Calu3 (cell line): ENCODE measurements at regions not wholly inside any gene's neighbourhood (a gene's known extent, or its start where the extent isn't known, plus 50 kb on each side); places are given as distances from the start of the nearest gene placed in this dataset.

Source experiments
- BruUV-seq: library from RNA; stranded (reverse); fragments of 400-500 nt; replicated peaks from 2 replicates; lab custom pipeline; 2021; lab: Mats Ljungman, UMichigan
- CTCF ChIA-PET: fragments of 300-600 bp; sonication (Branson Sonifier 250); formaldehyde crosslinking; loops from one replicate; lab custom pipeline; 2022; ENCODE audit warnings: antibody characterized with exemption; lab: Charles Lee
- DNase-seq: peaks from one replicate; pipeline ENCODE4 v3.0.0; 2022
- H3K27ac Mint-ChIP-seq: one replicate; pipeline ENCODE4 v1.8.0; 2022; ENCODE audit warnings: mixed read lengths; ENCODE audit not compliant: unreplicated experiment
- H3K27me3 Mint-ChIP-seq: one replicate; pipeline ENCODE4 v1.8.0; 2022; ENCODE audit warnings: mixed read lengths; ENCODE audit not compliant: unreplicated experiment
- H3K36me3 Mint-ChIP-seq: one replicate; pipeline ENCODE4 v1.8.0; 2022; ENCODE audit warnings: mild to moderate bottlenecking, moderate library complexity, mixed read lengths; ENCODE audit not compliant: insufficient read depth, unreplicated experiment
- H3K4me1 Mint-ChIP-seq: one replicate; pipeline ENCODE4 v1.8.0; 2022; ENCODE audit warnings: mild to moderate bottlenecking, low read depth, mixed read lengths; ENCODE audit not compliant: unreplicated experiment
- H3K4me3 Mint-ChIP-seq: one replicate; pipeline ENCODE4 v1.8.0; 2022; ENCODE audit warnings: mild to moderate bottlenecking, low read depth, moderate library complexity, mixed read lengths; ENCODE audit not compliant: unreplicated experiment
- H3K9me3 Mint-ChIP-seq: one replicate; pipeline ENCODE4 v1.8.0; 2022; ENCODE audit warnings: low read depth, mixed read lengths; ENCODE audit not compliant: unreplicated experiment
- intact Hi-C: fragments of 100-400 bp; cut with micrococcal nuclease; formaldehyde crosslinking; loops from one replicate; pipeline ENCODE4 v1.10.0; 2022; ENCODE audit not compliant: unreplicated experiment
- TF ChIP-seq, protein P1 (sequence below): fragments of 200-600 bp; IDR thresholded peaks from one replicate; pipeline ENCODE4 v1.8.0; 2022; ENCODE audit warnings: antibody characterized with exemption; ENCODE audit not compliant: unreplicated experiment

DNA sequence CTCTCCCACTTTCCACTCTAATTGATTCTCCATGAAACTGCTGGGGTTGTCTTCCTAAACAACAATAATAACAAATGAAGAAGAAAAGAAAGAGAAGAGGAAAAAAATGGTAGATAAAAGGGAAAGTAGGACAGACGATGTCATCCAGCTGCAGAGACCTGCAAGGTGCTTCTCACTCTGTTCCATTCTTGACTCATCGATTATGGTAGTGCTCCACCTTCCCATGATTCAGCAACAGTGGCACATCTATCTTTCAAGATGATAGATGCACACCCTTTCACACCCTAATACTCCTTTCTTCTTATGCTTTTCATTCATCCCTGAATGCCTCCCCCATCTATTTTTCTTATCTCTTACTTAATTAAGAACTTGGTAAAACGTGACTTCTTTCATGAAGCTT is 610.2 kb downstream of the NR4A2 start:
- H3K4me1 Mint-ChIP-seq, result no peaks in the 10 kb centered on the region
- H3K36me3 Mint-ChIP-seq, result no peaks in the 10 kb centered on the region
- H3K27me3 Mint-ChIP-seq, result no peaks in the 10 kb centered on the region
- H3K4me3 Mint-ChIP-seq, result no peak overlapping the region
- BruUV-seq, result no TSS peak
- CTCF ChIA-PET, result interaction anchor here (0.6 to 0.7 kb wide), 2 partner anchors 609 to 1008 kb away, joined by 3 to 10 read pairs; no protein-coding TSS in a partner anchor
- H3K9me3 Mint-ChIP-seq, result no peaks in the 10 kb centered on the region
- intact Hi-C loops, result no loop called here
- DNase-seq, result no peak
- TF ChIP-seq, protein P1, sequence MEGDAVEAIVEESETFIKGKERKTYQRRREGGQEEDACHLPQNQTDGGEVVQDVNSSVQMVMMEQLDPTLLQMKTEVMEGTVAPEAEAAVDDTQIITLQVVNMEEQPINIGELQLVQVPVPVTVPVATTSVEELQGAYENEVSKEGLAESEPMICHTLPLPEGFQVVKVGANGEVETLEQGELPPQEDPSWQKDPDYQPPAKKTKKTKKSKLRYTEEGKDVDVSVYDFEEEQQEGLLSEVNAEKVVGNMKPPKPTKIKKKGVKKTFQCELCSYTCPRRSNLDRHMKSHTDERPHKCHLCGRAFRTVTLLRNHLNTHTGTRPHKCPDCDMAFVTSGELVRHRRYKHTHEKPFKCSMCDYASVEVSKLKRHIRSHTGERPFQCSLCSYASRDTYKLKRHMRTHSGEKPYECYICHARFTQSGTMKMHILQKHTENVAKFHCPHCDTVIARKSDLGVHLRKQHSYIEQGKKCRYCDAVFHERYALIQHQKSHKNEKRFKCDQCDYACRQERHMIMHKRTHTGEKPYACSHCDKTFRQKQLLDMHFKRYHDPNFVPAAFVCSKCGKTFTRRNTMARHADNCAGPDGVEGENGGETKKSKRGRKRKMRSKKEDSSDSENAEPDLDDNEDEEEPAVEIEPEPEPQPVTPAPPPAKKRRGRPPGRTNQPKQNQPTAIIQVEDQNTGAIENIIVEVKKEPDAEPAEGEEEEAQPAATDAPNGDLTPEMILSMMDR, result no peak
- H3K27ac Mint-ChIP-seq, result no peak overlapping the region

DNA sequence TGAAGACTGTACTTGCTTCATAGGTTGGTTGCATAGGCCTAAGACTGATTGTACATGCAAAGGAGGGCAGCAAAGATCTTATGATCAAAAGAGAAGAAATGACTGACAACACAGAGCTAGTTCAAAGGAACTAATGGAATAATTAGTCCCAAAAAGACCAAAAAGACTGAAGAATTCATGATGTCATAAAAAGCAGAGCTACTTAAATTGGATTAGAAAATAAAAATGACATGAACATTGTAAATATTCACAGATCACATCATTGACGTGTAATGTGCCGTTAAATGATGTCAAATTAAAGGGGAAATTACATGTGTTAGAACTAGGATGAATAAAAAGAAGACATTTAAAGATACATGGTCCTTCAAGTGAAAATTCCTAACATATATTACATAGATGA is 616.8 kb downstream of the NR4A2 start:
- TF ChIP-seq, protein P1, result no peak
- H3K9me3 Mint-ChIP-seq, result no peaks in the 10 kb centered on the region
- BruUV-seq, result no TSS peak
- no peak overlapping the region for H3K27ac Mint-ChIP-seq
- H3K36me3 Mint-ChIP-seq, result no peaks in the 10 kb centered on the region
- H3K4me1 Mint-ChIP-seq, result no peaks in the 10 kb centered on the region
- H3K4me3 Mint-ChIP-seq, result no peak overlapping the region
- H3K27me3 Mint-ChIP-seq, result no peaks in the 10 kb centered on the region
- intact Hi-C loops, result no loop called here
- CTCF ChIA-PET, result no interaction called here
- no peak for DNase-seq

GRCh38 chr2:155714983-155715382 is 617.5 kb downstream of the NR4A2 start:
- no peaks in the 10 kb centered on the region for H3K9me3 Mint-ChIP-seq
- TF ChIP-seq, protein P1, result no peak
- H3K27me3 Mint-ChIP-seq, result no peaks in the 10 kb centered on the region
- H3K27ac Mint-ChIP-seq, result no peak overlapping the region
- no peaks in the 10 kb centered on the region for H3K36me3 Mint-ChIP-seq
- CTCF ChIA-PET, result no interaction called here
- no peaks in the 10 kb centered on the region for H3K4me1 Mint-ChIP-seq
- DNase-seq, result no peak
- no peak overlapping the region for H3K4me3 Mint-ChIP-seq
- intact Hi-C loops, result no loop called here
- BruUV-seq, result no TSS peak

DNA sequence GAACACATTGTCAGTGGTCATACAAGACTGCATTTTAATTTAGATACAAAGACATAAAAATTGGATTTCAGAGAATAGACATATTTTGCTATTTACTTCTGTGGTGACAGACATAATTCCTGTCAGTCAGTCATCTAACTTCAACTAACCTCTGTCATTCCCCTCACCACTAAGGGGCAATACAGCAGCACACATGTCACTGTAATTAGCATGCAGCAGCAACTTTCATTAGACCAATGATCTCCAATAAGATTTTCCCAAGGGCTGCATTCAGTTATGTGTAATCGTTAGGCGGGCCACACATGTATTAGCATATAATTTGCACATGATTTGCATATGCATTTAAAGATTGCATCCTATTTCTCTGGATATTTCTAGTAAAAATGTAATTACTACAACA is 624.5 kb downstream of the NR4A2 start:
- CTCF ChIA-PET, result no interaction called here
- Mint-ChIP-seq H3K27me3 (no peaks in the 10 kb centered on the region), H3K36me3 (no peaks in the 10 kb centered on the region), H3K4me3 (no peak overlapping the region), H3K27ac (no peak overlapping the region), H3K4me1 (no peaks in the 10 kb centered on the region), H3K9me3 (no peaks in the 10 kb centered on the region)
- TF ChIP-seq, protein P1, result no peak
- peak; percentile 3 for DNase-seq
- intact Hi-C loops, result loop anchor here (5.0 to 10.0 kb wide), 2 partner anchors 331 to 627 kb away; partner anchors contain the start of gene NR4A2
- BruUV-seq, result no TSS peak
